HPDE6-E6E7 (cell line): ENCODE measurements at regions not wholly inside any gene's neighbourhood (a gene's known extent, or its start where the extent isn't known, plus 50 kb on each side); places are given as distances from the start of the nearest gene placed in this dataset.
"Not testable (repeated sequence)": the region's sequence is repeated elsewhere in the genome, so short reads cannot be mapped to it uniquely, and the experiment has no call there.

Experiments
- DNase-seq: peaks from one replicate; pipeline ENCODE4 v3.0.0; 2011; ENCODE audit warnings: missing footprints; ENCODE audit errors: extremely low spot score

GRCh38 chr6:8361259-8361658 lies 74.1 kb downstream of the SLC35B3 start:
- no peak for DNase-seq

GRCh38 chr6:8352966-8353340 lies 82.4 kb downstream of the SLC35B3 start:
- DNase-seq: no peak

- DNase-seq: no peak
Observed at GRCh38 chr6:8352335-8352965, 82.9 kb downstream of the SLC35B3 start.

GRCh38 chr6:8343600-8343999 lies 91.7 kb downstream of the SLC35B3 start:
- no peak for DNase-seq

- no peak for DNase-seq
Observed at GRCh38 chr6:8342241-8342819, 93.0 kb downstream of the SLC35B3 start.

GRCh38 chr6:8337147-8337546 lies 98.2 kb downstream of the SLC35B3 start:
- DNase-seq: no peak

- DNase-seq: no peak
Observed at GRCh38 chr6:8336406-8337057, 98.8 kb downstream of the SLC35B3 start.

GRCh38 chr6:8335896-8336295 lies 99.4 kb downstream of the SLC35B3 start:
- no peak for DNase-seq

GRCh38 chr6:8335381-8335780 lies 100.0 kb downstream of the SLC35B3 start:
- no peak for DNase-seq

- no peak for DNase-seq
Observed at GRCh38 chr6:8334113-8334512, 101.2 kb downstream of the SLC35B3 start.

GRCh38 chr6:8329562-8329961 lies 105.8 kb downstream of the SLC35B3 start:
- no peak for DNase-seq

- DNase-seq: no peak
Observed at GRCh38 chr6:8325743-8326142, 109.6 kb downstream of the SLC35B3 start.

- no peak for DNase-seq
Observed at GRCh38 chr6:8322659-8323058, 112.7 kb downstream of the SLC35B3 start.

GRCh38 chr6:8321671-8322404 lies 113.5 kb downstream of the SLC35B3 start:
- no peak for DNase-seq

- DNase-seq: no peak
Observed at GRCh38 chr6:8315154-8315553, 120.2 kb downstream of the SLC35B3 start.

- no peak for DNase-seq
Observed at GRCh38 chr6:8301502-8301901, 133.8 kb downstream of the SLC35B3 start.

- no peak for DNase-seq
Observed at GRCh38 chr6:8299034-8299433, 136.3 kb downstream of the SLC35B3 start.

GRCh38 chr6:8282946-8283345 lies 152.4 kb downstream of the SLC35B3 start:
- DNase-seq: not testable (repeated sequence)

- no peak for DNase-seq
Observed at GRCh38 chr6:8282380-8282779, 153.0 kb downstream of the SLC35B3 start.

- no peak for DNase-seq
Observed at GRCh38 chr6:8279041-8279805, 156.1 kb downstream of the SLC35B3 start.

GRCh38 chr6:8278562-8278961 lies 156.8 kb downstream of the SLC35B3 start:
- no peak for DNase-seq

- DNase-seq: no peak
Observed at GRCh38 chr6:8277769-8278168, 157.6 kb downstream of the SLC35B3 start.
